Testis (tissue), 2 donors: ENCODE measurements at regions not wholly inside any gene's neighbourhood (a gene's known extent, or its start where the extent isn't known, plus 50 kb on each side); places are given as distances from the start of the nearest gene placed in this dataset.

ENCODE experiments used
- DNase-seq: peaks from one replicate; pipeline ENCODE4 v3.0.0-alpha.2; 2019
- H3K27ac ChIP-seq, 2 donors: fragments of 200-600 bp; sonication (generic); one replicate each; pipeline ENCODE4 v1.5.1; 2019
- H3K27me3 ChIP-seq: fragments of 200-600 bp; sonication (generic); one replicate; pipeline ENCODE4 v1.5.1; 2019
- H3K36me3 ChIP-seq: fragments of 200-600 bp; sonication (generic); one replicate; pipeline ENCODE4 v1.5.1; 2017; ENCODE audit warnings: low read depth; ENCODE audit errors: missing control alignments
- H3K4me1 ChIP-seq: fragments of 200-600 bp; sonication (generic); one replicate; pipeline ENCODE4 v1.5.1; 2019
- H3K4me3 ChIP-seq, 2 donors: fragments of 200-600 bp; sonication (generic); one replicate each; pipeline ENCODE4 v1.5.1; 2017 to 2019
- H3K9me3 ChIP-seq: fragments of 200-600 bp; sonication (generic); one replicate; pipeline ENCODE4 v1.5.1; 2017
- CTCF ChIP-seq, 3 experiments: fragments of 450-650 bp in 2 of 3; fragments of 200-600 bp in 1 of 3; sonication (generic) in 1 of 3; IDR thresholded peaks; one replicate each; pipeline ENCODE4 v1.5.1; 2016 to 2019; ENCODE audit warnings: antibody characterized with exemption in 3 of 3, mild to moderate bottlenecking in 2 of 3, moderate library complexity in 1 of 3
- POLR2A ChIP-seq: fragments of 450-650 bp; IDR thresholded peaks from one replicate; pipeline ENCODE4 v1.6.1; 2017; ENCODE audit warnings: antibody characterized with exemption, mild to moderate bottlenecking, moderate library complexity
- WGBS, 2 donors: methylation state at CpG; one replicate each; pipeline ENCODE4 v1.1.5; 2018; 5-methylcytosine and 5-hydroxymethylcytosine counted together
- intact Hi-C: fragments of 100-400 bp; cut with DNase I; formaldehyde crosslinking; loops from one replicate; pipeline ENCODE4 v1.15.1; 2023; ENCODE audit warnings: low total_unique reads

DNA sequence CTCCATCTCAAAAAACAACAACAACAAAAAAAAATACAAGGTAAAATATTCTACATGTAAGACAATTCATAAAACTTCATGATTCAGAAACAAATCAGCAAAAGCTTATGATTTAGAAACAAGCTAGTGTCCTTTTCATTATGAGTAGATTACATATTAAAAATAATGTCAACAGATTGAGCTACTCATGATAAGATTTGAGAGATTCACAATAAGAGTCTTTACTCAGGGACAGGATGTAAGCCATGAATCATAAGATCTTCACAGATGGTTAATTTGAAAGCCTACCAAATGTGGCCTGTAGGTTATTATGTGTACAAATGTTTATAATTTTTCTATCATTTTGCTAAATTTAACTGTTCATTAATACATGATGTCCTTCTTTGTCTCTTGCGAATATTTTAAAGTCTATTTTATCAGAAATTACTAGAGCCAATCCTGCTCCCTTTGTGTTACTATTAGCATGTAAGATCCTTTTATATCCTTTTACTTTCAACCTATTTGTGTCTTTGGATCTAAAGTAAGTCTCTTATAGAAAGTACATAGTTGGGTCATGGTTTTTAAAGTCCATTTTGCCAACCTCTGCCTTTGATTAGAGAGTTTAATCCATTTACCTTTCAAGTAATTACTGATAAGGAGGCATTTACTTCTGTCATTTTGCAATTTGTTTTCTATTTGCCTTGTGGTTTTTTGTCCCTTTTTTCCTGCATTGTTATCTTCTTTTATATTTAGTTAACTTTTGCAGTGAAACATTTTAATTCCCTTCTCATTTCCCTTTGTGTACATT is 68.3 kb upstream of the RXFP2 start:
- TF ChIP-seq POLR2A (no peak), CTCF (IDR thresholded peaks at IDR 0.05) (no peak)
- Histone ChIP-seq H3K9me3 (no peaks in the 10 kb centered on the region), H3K4me1 (no peaks in the 10 kb centered on the region), H3K36me3 (no peaks in the 10 kb centered on the region), H3K27me3 (no peaks in the 10 kb centered on the region), H3K27ac (no peak overlapping the region), H3K4me3 (no peak overlapping the region)
- intact Hi-C loops: no loop called here
- no peak for DNase-seq
- 46 to 52% methylated on average over 1 of the region's 1 CpG for WGBS, 2 donors

DNA sequence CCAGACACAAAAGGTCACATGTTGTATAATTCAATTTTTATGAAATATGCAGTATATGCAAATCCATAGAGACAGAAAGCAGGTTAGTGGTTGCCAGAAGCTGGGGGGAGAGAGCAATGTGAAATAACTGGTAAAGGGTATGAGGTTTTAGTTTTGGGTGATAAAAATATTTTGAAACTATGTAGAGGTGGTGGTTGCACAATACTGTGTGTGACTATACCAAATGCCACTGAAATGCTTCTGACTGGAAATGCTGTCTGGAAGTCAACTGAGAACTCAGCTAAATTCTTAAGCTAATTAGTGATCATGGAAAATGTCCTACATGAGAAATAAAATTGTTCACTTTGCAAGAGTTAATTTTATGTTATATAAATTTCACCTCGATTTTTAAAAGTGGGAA is 65.3 kb upstream of the RXFP2 start:
- intact Hi-C loops: no loop called here
- 81 to 91% methylated on average over 1 of the region's 1 CpG for WGBS, 2 donors

GRCh38 chr13:31675440-31675953 is 63.8 kb upstream of the RXFP2 start:
- Histone ChIP-seq H3K36me3 (no peaks in the 10 kb centered on the region), H3K9me3 (no peaks in the 10 kb centered on the region), H3K27ac (no peak overlapping the region), H3K4me3 (no peak overlapping the region), H3K4me1 (no peaks in the 10 kb centered on the region), H3K27me3 (no peaks in the 10 kb centered on the region)
- DNase-seq: no peak
- 43 to 48% methylated on average over 5 of the region's 5 CpGs for WGBS, 2 donors
- TF ChIP-seq POLR2A (no peak), CTCF (IDR thresholded peaks at IDR 0.05) (no peak)
- intact Hi-C loops: no loop called here

More for the DNA sequence above, 65.3 kb upstream of the RXFP2 start:
- Histone ChIP-seq H3K4me3 (no peak overlapping the region), H3K9me3 (no peaks in the 10 kb centered on the region), H3K4me1 (no peaks in the 10 kb centered on the region), H3K27me3 (no peaks in the 10 kb centered on the region), H3K27ac (no peak overlapping the region), H3K36me3 (no peaks in the 10 kb centered on the region)
- no peak for DNase-seq
- TF ChIP-seq CTCF (IDR thresholded peaks at IDR 0.05) (no peak), POLR2A (no peak)

- Histone ChIP-seq H3K27me3 (no peaks in the 10 kb centered on the region), H3K27ac (no peak overlapping the region), H3K9me3 (no peaks in the 10 kb centered on the region), H3K4me3 (no peak overlapping the region), H3K4me1 (no peaks in the 10 kb centered on the region), H3K36me3 (no peaks in the 10 kb centered on the region)
- intact Hi-C loops: no loop called here
- WGBS, 2 donors: 71 to 78% methylated on average over 2 of the region's 2 CpGs
- TF ChIP-seq POLR2A: no peak
- no peak for TF ChIP-seq CTCF (IDR thresholded peaks at IDR 0.05)
- no peak for DNase-seq
These were observed 58.2 kb upstream of the RXFP2 start for GRCh38 chr13:31681133-31681532.

GRCh38 chr13:31684466-31684865 is 54.9 kb upstream of the RXFP2 start:
- H3K4me3 ChIP-seq: no peak overlapping the region
- DNase-seq: no peak
- 69 to 75% methylated on average over 2 of the region's 2 CpGs for WGBS, 2 donors
- no peaks in the 10 kb centered on the region for H3K4me1 ChIP-seq
- H3K36me3 ChIP-seq: no peaks in the 10 kb centered on the region
- no peaks in the 10 kb centered on the region for H3K9me3 ChIP-seq
- no peak overlapping the region for H3K27ac ChIP-seq
- TF ChIP-seq POLR2A: no peak
- no peak for TF ChIP-seq CTCF (IDR thresholded peaks at IDR 0.05)
- H3K27me3 ChIP-seq: no peaks in the 10 kb centered on the region
- intact Hi-C loops: no loop called here
